NCI-H1694 (cell line): ENCODE measurements at regions not wholly inside any gene's neighbourhood (a gene's known extent, or its start where the extent isn't known, plus 50 kb on each side); places are given as distances from the start of the nearest gene placed in this dataset.
A peak's percentile ranks its signal among the peaks of the same experiment; 100 is the strongest.
"Not testable (repeated sequence)": the region's sequence is repeated elsewhere in the genome, so short reads cannot be mapped to it uniquely, and the experiment has no call there.

Experiments used
- DNase-seq: peaks from one replicate; lab custom pipeline; 2025; lab: John Stamatoyannopoulos, UW

DNA sequence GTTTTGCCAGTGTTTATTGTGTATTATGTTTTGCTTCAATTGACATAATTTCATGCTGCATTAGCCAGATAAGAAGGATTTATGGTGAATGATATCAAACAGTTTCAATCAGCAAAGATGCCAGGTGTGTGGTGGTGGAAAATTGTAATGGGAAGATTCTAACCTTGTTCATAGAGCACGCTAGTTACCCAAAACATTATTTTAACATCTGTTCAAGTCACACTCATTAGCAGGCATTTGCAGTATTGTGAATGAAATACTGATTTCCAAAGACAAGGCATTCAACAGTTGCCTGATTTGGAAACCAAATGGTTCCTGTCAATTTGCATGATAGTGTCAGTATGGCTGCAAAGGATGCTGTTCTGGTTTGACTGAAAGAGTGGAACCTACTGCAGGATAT is 129.7 kb downstream of the EPC1 start:
- DNase-seq: peak; percentile 14

DNA sequence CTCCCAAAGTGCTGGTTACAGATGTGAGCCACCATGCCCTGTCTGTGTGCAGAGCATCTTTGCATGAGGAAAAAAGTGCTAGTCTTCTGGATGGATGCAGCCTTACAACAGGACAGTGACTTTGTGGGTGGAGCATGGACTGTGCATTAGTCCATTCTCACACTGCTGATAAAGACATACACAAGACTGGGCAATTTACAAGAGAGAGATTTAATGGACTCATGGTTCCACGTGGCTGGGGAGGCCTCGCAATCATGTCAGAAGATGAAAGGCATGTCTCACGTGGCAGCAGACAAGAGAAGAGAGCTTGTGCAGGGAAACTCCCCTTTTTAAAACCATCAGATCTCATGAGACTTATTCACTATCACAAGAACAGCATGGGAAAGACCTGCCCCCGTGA is 133.1 kb downstream of the EPC1 start:
- DNase-seq: not testable (repeated sequence)

DNA sequence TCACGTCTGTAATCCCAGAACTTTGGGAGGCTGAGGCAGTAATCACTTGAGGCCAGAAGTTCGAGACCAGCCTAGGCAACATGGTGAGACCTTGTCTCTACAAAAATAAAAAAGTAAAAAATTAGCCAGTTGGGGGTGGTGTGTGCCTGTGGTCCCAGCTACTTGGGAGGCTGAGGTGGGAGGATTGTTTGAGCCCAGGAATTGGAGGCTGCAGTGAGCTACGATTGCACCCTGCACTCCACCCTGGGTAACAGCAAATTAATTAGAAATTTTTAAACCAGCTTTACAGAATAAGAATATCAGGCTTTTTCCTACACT is 136.0 kb downstream of the EPC1 start:
- DNase-seq: no peak

DNA sequence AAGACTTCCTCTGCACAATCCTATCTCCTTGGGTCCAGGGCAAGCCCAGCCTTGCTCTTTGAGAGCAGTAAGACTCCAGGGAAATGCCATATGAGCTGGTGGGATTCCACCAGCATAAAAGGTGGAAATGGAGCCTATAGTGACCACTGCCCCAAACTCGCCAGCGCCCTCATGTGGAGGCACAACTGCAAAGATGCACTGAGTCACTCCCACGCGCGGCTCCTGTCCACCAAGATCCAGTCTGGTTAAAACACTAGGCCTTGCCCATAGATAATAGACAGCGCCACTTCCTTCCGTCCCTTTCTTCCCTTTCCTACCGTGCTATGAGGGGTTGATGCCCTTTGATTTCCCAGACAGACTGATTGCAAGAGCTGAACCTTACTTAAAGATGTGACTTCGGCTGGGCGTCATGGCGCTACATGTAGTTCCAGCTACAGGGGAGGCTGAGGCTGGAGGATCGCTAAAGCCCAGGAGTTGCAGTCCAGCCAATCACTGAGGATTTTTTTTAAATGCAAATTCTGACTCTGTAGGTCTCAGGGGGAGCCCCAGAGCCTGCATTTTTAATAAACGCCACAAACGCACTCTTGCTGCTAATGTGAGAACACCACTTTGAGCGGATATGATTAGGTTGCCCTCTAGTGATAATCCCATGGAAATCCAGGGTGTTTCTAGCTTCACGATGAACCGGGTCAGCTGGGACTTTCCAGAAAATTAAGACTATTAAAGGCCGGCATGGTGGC is 136.5 kb downstream of the EPC1 start:
- no peak for DNase-seq

DNA sequence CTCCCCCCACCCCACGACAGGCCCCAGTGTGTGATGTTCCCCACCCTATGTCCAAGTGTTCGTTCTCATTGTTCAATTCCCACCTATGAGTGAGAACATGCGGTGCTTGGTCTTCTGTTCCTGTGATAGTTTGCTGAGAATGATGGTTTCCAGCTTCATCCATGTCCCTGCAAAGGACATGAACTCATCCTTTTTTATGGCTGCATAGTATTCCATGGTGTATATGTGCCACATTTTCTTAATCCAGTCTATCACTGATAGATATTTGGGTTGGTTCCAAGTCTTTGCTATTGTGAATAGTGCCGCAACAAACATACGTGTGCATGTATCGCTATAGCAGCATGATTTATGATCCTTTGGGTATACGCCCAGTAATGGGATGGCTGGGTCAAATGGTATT is 139.0 kb downstream of the EPC1 start:
- not testable (repeated sequence) for DNase-seq

DNA sequence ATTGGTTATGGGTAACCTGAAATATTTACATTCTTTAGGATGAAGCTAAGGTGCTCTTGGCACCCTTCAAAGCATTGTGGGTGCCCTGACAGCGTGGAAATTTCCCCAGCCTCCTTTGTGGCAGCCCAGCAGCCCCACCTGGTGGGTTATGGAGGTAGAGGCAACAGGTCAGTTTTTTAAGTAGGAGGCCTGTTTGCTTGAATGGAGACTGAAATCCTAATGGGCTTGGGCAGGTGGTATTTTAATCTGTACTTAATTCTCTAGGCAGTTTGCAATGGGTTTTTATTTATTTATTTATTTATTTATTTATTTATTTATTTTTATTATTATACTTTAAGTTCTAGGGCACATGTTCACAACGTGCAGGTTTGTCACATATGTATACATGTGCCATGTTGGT is 139.4 kb downstream of the EPC1 start:
- no peak for DNase-seq

DNA sequence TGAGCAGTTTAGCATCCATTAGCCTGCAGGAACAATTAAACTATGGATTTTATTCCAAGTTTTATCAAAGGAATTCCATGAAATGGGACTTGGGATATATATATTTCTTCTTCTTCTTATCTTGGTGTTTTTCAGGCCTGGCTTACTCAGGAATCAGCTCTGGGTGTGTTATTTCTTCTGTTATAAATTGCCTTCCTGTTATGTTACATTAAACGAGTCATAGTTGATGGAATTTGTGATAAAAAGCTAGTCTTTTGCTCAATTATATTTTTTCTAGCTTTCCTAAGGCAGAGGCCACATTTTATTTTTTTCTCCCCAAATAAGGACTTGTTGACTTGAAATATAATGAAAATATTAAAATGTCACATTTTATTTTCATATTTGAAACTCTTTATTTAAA is 141.3 kb downstream of the EPC1 start:
- DNase-seq: no peak

DNA sequence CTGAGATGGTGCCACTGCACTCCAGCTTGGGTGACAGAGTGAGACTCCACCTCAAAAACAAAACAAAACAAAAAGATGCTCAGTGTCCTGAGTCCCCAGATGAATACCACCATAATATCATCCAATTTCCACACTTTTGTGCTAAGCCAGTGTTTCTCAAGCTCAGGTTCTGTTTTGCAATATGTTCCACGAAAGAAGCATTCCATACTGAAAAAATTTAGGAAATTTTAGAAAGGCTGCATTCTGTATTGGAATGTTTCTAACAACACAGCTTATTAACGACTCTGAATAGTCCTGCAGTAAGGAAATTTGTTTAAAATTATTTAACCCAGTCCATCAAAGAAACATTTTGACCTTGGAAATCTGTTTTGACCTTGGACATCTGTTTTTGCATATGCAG is 142.4 kb downstream of the EPC1 start:
- DNase-seq: no peak

DNA sequence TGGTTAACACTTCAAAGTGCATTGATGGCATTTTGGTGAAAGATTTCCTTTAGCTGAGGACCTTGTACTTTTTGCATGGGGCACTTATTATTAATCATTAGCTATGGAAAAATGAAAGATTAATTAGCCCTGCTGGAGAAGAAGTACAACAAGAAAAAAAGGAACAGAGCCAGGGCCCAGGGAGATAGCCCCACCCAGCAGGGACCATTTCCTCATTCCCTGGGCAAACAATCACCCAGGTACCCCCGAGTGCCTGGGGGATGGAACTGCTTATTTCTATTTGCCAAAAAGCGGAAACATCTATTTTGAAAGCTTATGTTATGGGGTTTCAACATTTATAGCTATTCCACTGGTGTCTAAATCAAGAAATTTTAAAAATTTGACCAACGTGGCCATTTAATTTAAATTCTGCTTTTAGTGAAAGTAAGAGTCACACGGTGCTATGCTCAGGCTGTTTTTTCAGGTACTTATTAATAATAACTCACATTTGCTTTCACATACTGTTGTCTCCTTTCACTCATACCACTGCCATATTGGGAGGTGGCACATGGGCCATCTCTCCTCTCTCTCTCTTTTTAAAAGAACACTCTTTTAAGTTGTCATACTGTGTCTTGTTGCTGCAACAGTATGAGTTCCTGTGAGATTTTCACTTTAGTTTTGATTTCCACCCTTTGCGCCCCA is 143.6 kb upstream of the KIF5B start:
- DNase-seq: no peak

DNA sequence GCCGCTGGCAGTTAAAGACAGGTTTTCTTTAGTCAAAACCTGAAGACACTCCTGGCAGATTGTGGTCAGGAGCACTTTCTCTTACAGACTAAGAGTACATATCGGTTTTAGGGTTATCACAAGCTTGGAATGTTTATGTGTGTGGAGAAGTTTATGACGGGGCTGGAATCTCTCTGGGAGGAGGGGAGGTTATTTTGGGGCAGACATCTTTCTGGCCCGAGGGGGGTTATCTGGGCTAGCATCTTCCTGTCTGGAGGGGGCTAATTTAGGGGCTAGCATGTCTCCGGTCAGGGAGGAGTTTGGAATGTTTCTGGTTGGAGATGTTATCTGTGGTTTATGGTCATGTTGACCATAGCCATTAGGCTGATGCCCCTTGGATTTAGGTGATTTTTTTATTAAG is 141.2 kb upstream of the KIF5B start:
- DNase-seq: no peak

DNA sequence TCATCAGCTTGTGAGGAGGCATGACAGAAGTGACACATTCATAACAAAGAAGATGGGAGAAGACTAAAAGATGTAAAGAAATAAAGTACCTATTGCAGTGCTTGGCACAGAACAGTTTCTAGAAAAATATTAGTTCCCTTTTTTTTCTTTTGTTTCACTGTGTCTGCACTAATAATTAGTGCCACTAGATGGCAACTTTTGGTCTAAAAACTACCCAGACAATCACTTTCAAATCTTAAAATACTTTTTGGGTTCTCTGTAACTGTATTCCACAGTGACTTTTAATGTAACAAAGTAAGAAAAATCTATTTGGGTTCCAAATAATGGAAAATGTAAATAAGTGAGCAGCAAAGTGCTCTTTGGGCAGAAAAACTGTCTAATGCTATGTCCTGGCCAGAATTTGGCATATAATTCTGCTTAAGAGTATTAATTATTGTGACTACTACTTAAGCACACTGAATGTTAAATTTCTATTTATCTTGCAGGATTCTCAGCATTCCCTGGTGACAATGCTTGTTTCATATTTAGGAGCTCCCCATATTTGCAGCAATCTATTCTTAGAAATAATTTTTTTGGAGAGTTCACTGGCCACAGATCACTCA is 134.8 kb upstream of the KIF5B start:
- peak; percentile 50 for DNase-seq

DNA sequence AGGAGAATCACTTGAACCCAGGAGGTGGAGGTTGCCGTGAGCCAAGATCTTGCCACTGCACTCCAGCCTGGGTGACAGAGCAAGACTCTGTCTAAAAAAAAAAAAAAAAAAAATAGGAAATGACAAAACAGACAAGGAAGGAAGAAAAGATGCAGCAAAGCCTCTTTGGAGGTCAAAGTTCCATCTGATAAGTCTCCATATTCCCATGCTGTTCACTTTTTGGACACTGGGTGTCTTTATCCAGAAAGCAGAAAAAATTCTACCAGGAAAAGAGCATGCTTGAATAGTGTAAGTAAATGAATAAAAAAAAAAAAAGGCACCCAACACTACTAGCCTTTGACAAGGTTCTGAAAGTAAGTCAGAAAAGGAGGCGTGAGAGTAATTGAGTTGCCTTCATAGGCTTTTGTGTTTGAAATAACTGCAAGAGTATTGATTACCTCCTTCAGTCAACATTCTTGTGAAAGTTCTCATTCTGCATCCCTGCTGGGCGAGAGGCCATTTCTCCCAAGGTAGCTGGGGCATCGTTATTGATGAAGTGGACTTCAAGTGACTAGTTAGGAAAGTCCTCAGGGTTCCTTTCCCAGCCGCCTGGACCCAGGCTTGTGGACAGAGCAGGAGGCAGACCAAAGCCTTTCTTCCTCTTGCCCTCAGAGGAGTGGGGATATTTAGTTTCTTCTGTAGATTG is 133.3 kb upstream of the KIF5B start:
- no peak for DNase-seq

DNA sequence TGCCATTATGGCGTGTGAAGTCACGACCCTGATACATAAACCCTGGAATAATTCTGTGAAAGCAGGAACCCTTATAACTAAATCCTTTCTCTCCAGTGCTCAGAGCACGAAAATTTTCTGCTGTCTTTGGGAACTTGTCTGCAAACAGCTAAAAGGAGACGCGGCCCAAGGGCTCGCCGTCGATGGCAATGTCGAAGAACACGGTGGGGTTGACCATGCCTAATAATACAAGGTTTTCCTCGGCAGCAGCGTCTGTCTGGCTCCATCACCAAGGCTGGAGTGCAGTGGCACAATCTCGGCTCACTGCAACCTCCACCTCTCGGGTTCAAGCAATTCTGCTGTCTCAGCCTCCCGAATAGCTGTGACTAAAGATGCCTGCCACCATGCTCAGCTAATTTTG is 132.4 kb upstream of the KIF5B start:
- DNase-seq: not testable (repeated sequence)

DNA sequence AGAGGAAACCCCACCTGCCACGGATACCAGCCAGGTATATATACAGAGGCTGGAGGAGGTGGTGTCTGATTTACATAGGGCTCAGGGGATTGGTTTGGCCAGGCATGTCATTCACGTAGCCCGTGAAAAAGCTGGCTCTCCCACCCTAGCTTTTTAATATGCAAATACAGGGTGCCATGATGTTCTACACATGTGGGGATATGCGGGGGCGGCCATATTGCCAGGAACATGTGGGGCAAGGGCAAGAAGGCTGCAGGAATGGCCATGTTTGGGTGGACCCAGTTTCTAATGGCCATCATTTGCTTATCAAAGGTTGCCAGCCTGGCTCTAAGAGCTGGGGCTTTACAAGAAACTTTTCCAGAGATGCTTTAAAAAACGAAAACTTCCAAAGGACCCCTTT is 131.5 kb upstream of the KIF5B start:
- no peak for DNase-seq

DNA sequence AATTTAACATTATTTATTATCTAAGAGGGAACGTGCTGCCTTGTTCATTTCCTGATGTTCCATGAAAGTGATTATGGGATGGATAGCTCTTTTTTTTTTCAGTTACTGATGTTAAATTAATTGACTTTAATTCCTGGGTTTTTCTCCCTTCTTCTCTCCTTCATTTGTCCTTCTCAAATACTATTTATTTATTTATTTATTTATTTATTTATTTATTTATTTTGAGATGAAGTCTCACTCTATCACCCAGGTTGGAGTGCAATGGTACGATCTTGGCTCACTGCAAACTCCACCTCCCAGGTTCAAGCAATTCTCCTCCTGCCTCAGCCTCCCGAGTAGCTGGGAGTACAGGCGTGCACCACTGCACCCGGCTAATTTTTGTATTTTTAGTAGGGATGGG is 127.4 kb upstream of the KIF5B start:
- not testable (repeated sequence) for DNase-seq

DNA sequence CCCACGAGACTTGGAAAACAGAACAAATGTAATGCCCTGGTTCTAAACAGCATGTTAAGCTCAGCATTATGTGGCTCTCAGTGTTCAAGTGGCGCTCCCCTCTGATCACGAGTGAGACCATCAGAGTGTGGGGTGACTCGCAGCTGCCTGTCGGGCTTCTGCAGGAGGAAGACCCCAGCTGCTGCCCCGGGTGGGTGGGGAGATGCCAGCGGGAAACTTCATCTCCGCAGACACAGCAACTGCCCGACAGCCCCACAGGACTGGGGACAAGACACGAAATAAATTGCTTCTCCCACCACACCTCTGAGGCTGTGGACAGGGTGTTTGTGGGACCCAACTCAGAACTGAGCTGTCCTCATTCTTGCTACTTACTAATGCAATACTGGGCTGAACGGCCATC is 126.3 kb upstream of the KIF5B start:
- no peak for DNase-seq

DNA sequence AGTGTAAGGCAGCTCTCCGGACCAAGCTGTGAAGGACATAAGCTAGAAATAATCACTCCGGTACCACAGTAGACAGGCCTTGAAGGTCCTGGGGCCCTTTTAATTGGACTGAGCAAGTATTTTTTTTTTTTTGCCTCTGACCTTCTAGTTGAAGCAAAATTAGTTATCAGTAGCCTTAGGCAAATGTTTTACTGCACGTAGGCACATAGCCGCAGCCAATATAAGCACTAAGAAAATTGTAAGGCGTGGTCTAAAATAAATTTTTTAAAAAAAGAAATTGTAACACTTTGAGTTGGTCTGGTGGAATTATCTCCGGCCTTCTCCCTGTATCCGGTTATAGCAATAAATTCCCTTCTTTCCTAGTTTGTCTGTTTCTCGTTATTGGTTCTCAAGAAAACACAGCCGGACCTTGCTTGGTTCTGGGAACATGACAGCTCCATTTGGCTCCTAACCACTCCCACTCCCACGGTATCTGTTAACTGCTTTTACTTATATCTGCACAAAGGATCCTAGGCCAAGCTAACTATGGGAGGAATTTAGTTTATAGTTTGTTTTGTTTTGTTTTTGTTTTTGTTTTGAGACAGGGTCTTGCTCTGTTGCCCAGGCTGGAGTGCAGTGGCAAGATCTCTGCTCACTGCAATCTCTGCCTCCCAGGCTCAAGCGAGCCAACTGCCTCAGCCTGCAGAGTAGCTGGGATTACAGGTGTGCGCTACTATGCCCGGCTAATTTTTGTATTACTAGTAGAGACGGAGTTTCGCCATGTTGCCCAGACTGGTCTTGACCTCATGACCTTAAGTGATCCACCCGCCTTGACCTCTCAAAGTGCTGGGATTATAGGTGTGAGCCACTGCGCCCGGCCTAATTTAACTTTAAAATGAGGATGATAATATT is 124.4 kb upstream of the KIF5B start:
- DNase-seq: no peak

DNA sequence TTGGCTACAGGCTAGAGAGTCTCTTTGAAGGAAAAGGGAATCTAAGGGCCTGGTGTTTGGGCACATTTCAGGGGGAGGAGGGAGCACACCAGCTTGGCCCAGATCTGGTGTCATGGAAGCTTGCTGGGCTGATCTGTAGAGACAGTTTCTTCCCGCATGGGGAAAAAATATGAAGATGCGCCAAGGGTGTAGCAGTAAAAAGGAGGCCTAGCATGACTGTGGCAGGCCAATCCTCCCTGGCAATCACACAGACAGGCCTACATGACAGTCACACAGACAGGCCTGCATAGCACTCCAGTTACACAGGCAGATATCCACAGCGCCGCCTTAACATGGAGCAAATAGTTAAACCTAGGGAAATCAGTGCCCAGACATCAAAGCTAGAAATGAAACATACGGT is 123.6 kb upstream of the KIF5B start:
- no peak for DNase-seq

DNA sequence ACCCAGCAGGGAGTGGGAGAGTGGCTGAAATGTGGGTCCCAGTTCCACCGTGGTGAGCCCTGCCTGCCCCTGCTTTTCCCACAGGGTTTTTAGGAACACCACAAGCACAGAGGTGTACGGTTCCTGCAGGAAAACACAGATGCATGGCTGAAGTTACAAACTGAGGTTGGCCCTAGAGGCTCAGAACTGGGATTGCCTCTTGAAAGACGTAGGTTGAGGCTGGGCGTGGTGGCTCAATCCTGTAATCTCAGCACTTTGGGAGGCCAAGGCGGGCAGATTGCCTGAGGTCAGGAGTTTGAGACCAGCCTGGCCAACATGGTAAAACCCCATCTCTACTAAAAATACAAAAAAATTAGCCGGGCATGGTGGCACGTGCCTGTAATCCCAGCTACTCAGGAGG is 121.4 kb upstream of the KIF5B start:
- DNase-seq: not testable (repeated sequence)

DNA sequence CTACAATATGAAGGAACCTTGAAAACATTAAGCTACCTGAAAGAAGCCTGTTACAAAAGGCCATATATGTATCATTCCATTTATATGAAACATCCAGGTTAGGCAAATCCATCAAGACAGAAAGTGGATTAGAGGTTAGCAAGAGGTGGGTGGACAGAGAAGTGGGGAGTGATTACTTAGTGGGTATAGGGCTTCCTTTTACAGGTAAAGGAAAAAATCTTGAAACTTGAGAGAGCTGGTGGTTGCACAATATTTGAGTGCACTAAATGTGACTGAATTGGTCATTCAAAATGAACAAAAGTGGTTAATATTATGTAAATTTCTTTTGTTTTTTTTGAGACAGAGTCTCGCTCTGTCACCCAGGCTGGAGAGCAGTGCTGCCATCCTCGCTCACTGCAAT is 119.4 kb upstream of the KIF5B start:
- no peak for DNase-seq

DNA sequence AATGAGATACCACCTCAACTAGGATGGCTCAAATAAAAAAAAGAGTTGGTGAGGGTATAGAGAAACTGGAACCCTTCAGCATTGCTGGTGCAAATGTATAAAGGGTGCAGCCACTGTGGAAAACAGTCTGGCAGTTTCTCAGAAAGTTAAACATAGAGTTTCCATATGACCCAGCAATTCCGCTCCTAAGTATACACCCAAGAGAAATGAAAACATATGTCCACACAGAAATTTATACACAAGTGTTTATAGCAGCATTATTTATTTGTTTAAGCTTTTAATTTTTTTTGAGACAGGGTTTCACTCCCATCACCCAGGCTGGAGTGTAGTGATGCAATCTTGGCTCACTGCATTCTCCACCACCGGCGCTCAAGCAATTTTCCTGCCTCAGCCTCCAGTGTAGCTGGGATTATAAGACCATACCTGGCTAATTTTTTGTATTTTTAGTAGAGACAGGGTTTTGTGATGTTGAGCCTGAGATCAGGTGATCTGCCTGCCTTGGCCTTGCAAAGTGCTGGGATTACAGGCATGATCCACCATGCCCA is 118.2 kb upstream of the KIF5B start:
- DNase-seq: no peak

DNA sequence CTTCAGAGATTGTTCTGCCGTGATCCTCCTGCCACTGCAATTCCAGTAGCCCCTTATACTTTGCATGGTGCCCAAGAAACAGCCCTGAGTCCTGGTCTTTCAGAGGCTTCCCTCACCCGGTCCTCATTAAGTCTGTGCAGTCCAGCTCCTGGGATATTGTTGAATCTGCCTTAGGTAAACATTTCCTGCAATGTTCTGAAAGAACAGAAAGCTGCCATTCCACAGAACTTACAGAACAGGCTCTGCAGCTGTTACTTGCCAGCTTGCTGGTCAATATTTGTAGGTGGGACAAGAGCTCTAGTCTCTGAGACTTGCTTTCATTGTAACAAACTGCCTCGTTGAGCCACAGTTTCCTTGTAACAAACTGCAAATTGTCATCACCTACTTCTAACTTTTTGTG is 115.0 kb upstream of the KIF5B start:
- DNase-seq: no peak
